Hematopoietic multipotent progenitor cell treated with erythropoietin and hydrocortisone succinate and interleukin-3 and kit ligand, for 15 days (in vitro differentiated cells): ENCODE measurements at regions not wholly inside any gene's neighbourhood (a gene's known extent, or its start where the extent isn't known, plus 50 kb on each side); places are given as distances from the start of the nearest gene placed in this dataset.
"Not testable (repeated sequence)": the region's sequence is repeated elsewhere in the genome, so short reads cannot be mapped to it uniquely, and the experiment has no call there.

ENCODE experiments used
- DNase-seq: peaks from one replicate; pipeline ENCODE4 v3.0.0-alpha.2; 2015; ENCODE audit warnings: low spot score

DNA sequence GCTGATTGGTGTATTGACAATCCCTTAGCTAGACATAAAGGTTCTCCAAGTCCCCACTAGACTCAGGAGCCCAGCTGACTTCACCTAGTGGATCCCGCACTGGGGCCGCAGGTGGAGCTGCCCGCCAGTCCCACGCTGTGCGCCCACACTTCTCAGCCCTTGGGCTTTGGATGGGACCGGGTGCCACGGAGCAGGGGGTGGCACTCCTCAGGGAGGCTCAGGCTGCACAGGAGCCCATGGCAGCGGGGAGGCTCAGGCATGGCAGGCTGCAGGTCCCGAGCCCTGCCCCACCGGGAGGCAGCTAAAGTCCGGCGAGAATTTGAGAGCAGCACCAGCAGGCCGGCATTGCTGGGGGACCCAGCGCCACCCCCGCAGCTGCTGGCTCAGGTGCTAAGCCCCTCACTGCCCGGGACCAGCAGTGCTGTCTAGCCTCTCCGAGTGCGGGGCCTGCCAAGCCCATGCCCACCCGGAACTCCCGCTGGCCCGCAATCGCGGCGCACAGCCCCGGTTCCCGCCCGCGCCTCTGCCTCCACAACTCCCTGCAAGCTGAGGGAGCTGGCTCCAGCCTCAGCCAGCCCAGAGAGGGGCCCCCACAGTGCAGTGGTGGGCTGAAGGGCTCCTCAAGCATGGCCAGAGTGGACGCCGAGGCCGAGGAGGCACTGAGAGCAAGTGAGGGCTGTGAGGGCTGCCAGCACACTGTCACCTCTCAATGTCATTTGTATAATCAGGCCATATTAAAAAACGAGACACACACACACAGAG lies 437.2 kb downstream of the CSNK1G3 start:
- no peak for DNase-seq

DNA sequence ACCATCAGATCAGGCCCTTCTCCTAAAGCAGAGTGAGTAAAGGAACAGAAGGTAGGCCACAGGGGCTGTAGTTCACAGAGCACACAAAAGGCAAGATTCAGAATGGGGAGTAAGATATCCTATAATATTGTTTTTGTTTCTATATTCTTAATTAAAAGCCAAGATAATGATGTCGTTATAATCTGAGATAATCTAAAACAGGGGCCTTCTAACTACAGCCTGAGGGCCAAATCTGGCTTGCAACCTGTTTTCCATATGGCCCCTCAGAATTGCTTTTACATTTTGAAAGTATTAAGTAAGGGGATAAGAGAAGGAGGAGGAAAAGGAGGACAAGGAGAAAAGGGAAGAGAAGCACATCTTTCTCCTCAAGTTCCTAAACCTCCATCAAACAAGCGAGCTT lies 435.8 kb downstream of the CSNK1G3 start:
- DNase-seq = no peak

DNA sequence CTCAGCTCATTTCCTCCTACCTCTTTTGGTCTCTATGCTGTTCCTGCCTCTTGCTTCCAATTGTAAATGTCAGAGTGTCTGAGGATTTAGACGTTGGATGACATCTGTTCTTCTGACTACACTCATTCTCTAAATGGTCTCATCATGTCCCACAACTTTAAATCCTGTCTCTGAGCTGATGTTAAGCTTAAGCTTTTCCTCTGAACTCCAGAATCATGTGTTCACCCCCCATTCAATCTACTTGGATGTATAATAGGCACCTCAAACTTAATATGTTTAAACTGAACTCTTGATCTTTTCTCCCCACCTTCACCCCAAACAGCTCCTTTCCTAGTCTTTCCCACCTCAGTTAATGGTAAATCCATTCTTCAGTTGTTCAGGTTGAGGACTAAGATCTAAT lies 433.6 kb downstream of the CSNK1G3 start:
- DNase-seq = no peak

DNA sequence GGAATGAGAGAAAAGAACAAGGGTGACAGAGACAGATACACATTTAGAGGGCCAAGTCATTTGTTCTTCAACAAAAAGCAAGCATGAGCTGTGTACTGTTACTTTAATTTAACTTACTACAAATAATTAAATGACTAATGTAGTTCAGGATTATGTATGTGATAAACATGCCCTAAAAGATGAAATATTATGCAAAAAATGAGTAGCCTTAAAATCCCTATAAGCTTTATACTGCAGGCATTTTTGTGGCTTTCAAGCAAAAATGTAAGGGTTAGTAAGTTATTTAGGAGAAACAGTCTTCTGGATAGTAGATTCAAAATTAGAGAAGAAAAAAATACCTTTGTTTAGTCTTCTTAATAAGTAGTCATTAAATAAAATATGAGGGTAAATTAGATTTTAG lies 431.2 kb downstream of the CSNK1G3 start:
- DNase-seq = no peak

DNA sequence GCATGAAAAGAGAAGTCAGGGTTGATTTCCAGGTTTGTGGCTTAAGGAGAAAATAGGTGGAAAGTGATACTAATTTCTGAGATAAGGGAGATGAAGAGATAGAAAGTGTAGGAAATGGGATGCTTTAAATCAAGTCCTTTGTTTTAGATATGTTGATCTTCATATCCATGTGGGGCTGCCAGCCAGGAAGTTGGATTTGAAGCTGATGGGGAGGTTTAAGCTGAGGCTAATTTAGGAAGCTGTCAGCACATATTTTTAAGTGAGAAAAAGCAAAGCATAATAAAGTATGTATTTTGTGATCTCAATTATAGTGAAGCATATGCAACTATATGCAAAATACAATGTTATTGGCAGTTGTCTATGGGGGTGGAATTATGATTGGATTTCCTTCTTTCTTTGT lies 428.4 kb downstream of the CSNK1G3 start:
- DNase-seq = no peak

DNA sequence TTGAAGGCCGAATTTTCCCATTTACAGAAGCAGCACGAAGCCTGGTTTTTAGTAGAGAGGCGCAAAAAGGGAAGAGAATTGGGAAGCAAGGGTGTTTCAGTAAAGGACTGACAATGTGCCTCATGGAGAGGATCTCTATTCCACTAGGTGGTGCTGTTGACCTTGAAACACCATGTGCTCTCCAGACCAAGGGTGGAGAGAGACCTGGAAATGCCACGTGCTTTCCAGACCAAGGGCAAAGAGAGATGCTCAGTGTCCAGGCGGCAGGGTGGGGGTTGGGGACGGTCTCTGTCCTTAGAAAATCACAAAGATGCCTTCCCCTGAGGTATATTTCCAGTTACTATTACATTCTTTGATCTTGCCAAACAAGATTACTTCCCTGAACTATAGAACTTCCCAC lies 425.3 kb downstream of the CSNK1G3 start:
- DNase-seq = no peak

DNA sequence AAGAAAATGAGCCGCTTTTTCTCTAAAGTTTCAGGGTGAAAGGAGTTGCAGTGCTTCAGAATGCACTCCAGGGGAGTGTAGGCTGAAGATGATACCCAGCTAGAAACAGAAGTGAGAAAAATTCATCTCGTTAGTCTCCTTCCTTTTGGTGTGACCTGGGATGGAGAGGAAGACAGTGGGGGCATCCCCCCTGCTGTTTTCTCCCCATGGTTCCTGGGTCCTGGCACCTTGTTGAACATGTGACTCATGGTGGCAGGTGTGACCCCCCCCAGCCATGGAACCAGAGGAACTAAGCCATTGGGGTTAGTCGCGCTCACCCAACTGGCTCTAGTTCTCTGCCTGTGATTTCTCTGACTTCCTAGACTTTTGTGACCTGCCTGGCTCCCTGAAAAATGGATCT lies 424.6 kb downstream of the CSNK1G3 start:
- no peak for DNase-seq

DNA sequence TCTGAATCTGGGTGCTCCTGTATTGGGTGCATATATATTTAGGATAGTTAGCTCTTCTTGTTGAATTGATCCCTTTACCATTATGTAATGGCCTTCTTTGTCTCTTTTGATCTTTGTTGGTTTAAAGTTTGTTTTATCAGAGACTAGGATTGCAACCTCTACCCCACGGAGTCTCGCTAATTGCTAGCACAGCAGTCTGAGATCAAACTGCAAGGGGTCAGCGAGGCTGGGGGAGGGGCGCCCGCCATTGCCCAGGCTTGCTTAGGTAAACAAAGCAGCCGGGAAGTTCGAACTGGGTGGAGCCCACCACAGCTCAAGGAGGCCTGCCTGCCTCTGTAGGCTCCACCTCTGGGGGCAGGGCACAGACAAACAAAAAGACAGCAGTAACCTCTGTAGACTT lies 421.8 kb downstream of the CSNK1G3 start:
- not testable (repeated sequence) for DNase-seq

DNA sequence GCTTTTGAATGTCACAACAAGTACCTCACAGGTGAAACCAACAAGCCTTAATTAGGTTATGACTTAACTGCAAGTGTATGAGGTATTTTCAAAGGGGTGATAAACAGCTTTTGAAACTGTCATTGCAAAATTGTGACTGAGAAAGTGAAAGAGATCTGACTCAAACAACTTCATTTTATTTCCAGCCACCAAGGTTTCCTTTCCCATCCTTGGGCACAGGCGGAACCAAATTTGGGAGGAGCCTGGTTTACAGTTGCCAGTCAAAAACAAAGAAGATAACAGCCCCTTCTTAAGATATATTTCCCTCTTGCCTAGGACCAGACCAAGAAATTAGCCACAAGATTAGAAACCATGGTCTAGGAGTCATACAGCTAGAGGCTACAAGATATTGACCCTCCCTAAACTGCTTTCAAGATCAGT lies 417.1 kb downstream of the CSNK1G3 start:
- DNase-seq = no peak

DNA sequence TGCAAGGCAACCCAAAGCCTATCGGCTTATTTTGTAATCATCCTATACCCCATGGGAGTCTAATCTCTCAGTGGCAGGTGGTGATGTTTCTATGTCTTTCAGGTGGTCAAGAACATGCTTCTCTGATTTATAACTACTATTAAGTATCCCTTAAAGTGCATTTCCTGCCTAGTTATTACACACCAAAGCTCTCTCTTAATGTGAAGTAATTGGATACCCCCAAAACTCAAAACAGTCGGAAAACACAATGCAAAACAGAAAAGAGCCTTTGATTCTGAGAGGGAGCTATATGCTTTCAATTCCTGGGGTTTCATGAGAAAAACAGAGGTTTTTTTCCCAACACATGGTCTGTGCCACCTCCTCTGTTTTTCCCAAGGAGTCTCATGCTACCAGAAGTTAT lies 416.4 kb downstream of the CSNK1G3 start:
- DNase-seq = no peak

DNA sequence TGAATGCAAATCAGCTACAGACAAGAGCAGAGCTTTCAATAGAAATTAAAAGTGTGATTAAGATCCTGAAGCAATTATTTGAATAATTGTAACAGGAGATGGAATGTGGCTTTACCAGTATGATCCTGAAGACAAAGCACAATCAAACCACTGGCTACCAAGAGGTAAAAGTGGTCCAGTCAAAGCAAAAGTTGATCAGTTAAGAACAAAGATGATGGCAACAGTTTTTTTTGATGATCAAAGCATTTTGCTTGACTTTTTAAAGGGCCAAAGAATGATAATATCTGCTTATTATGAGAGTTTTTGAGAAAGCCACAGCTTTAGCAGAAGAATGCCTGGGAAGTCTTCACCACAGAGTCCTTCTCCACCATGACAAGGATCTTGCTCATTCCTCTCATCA lies 409.2 kb downstream of the CSNK1G3 start:
- DNase-seq = no peak

DNA sequence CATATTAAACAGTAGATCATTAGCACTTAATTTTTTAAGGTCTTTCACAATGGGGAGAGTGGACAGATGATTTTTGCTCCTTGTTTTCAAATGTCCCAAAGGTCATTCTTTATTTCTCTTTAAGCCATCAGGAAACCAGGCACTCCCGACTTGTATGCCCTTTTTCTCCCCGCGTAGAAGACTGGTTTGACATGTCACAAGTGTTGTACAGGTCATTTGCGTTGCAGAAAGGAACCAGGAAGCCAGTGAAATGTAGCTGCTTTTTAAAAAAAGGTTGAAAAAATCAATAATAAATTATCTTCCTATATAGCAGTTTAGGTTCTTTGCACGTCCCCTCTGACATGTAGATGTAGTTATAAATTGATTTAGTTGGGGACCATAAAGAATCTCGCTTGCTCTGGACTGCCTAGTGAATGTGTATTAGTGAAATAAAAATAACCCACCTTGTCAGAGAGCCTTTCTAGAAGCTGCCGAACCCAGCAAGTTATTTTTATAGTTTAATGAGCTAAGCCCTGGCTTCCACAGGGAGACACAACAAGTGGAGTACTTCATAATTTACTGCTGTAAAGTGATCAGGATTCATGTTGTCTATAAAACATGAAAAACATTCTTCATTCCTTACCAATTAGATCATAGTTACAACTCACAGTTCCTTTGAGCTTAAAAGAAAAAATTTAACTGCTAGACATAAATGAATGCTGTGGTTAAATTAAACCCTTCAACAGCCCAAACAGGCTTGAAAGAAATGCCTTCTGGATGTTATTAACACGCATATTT lies 404.6 kb downstream of the CSNK1G3 start:
- no peak for DNase-seq

DNA sequence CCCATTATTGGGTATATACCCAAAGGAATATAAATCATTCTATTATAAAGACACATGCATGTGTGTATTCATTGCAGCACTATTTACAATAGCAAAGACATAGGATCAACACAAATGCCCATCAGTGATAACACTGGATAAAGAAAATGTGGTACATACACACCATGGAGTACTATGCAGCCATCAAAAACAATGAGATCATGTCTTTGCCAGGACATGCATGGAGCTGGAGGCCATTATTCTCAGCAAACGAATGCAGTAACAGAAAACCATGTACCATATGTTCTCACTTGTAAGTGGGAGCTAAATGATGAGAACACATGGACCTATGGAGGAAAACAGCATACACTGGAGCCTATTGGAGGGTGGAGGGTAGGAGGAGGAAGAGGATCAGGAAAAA lies 402.4 kb downstream of the CSNK1G3 start:
- DNase-seq = no peak

DNA sequence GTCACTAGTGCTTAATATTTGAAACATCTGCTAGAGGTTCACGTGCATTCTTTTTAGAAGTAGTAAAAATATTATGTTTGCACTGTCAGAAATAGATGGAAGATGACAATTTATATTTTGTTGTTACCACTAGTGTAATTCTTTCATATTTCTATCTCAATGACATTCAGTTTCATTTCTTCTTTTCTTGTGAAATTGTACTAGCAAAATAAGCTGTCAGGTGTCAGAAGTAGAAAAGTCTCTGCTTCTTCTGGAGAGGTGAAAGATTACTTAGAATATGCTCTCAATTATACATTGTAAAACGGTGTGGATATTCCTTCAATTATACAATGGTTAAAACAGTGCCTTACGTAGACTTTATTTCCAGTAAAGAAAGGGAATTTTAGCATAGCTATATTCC lies 395.4 kb downstream of the CSNK1G3 start:
- DNase-seq = no peak

DNA sequence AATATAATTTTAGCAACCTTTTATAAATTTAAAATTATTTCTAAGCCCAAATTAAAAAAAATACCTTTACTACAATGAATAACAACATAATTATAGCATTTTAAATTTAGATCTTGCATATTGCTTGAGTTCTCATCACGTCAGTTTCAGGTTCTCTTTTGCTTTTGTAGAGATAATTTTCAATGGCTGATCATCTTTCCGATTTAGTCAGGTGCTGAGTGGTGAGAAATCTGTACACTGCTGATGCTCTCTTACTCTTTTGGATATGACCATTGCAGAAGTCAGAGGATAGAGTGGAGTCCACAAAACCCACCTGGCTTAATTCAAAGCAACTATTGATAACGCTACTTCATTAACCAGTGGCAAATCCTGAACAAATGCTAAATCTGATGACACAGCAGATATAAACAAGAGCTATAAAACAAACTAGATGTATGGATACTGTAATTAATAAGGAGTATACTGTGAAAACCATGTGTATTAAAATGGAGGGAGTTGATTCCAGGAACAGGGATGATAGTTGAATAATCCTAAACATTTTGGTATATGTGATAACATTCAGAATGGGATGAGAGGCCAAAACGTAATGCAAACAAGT lies 394.8 kb downstream of the CSNK1G3 start:
- no peak for DNase-seq

DNA sequence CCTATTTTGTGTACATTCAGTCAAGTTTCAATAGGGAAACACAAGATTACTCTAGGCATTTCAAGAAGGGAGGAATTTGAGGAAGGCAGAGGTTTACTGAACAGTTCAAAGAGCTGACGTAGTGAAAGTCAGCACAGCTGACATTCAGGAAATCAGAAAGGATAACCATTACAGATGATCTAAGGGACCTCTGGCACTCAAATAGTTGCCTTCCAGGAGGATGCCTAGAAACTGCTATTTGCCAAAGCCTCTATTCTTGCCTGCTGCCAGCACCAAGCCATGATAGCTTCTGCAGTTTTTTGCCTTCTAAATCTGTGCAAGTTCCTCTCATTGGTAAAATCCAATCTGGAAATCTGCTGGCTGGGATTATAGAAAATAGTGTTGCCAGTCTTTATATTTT lies 373.1 kb downstream of the CSNK1G3 start:
- no peak for DNase-seq

DNA sequence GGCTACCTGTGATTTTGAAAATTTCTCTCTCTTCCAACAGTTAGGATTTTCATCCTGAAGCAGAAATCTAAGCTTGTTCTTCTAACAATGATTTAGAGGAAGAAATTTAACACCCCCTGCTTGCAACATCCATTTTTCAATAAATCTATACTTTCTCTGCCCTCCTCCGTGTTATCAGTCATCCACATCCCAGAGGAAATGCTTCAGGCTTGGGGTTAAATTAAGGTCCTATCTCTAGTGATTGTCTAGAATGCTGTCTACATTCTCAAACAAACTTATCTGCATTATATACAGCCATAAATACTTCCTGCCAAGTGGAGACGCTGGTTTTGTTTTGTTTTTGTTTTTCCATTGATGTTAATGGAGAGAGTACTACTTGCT lies 371.0 kb downstream of the CSNK1G3 start:
- no peak for DNase-seq

DNA sequence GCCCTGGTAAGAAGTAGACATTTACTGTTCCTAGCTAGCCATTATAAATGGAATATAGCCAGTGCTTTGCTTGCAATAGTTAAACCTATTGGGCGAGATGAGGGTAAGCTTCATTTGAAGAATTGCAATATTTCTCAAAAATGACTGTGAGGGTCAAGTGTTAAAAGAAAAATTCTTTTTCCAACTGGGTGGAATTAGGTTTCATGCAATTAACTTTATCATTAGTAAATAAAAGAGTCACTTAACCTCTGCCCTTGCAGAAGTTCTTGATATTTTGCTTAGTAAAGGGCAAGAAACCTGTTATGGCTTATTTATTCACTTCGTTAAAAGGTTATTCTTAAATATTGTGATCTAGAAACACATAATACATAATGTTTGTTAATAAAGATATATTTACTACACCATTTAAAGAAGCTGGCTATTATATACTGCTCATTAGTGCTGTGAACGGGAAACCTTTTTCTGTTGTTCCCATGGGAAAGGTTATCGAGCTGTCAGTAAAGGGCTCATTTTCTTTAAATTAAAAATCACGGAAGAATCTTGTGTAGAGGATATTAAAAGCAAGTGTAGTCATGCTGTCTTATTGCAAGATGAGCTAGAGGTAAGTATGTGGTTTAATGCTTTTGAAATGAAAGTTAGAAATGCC lies 370.5 kb downstream of the CSNK1G3 start:
- DNase-seq = no peak

DNA sequence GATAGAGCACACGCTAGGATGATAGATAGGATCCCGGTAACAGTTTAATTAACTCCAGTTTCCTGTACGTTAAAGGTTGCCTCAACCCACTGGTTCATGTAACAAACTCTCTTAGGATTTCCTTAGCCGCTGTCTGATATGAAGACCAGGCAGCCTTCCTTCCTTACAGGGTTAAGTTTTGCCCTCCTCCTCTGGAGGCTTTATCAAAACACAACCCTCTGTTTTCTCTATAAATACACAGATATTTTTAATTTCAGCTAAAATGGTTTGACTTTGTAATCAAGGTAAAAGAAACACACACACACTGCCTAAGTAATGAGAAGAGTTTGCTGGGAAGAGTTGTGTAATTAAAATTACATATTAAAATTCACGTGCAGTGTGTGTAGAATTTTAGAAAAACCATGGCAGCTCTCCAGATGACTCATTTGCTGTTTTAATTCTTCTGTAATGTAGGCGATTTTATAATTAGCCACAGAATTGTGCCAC lies 369.8 kb downstream of the CSNK1G3 start:
- no peak for DNase-seq

DNA sequence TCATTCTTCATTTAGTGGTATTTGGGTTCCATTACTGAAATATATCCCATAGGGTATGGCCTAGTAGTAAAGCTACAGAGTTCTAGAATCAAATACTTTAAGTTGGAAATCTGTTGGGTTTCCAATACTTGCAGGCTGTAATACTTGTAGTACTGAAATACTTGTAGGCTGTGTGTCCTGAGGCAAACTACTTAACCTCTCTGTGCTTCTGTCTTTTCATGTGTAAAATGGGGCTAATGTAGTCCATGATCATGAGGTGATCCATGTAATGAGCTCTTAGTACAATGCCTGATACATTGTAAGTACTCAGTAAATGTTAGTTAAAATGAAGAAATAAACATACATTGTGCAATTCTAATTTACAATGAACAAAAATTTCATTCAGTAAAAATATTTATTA lies 368.9 kb downstream of the CSNK1G3 start:
- no peak for DNase-seq

DNA sequence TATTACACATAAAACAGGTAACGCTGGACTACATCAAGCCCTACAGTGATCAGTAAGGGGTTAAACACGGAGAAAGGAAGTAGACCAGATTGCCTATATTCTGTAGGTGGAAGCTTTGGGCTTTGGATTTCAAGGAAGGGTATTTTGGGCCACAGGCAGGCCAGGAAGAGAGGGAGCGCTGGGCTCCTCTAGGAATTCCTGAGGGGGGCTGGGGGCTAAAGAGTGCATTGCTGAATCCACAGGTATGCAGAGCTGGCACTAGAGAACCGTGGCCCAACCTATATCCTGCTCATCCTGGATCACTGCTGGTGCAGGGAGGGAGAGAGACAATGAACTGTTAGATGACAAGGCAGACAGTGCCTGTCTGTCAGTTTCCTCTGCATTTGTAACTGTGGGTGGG lies 367.1 kb downstream of the CSNK1G3 start:
- no peak for DNase-seq

DNA sequence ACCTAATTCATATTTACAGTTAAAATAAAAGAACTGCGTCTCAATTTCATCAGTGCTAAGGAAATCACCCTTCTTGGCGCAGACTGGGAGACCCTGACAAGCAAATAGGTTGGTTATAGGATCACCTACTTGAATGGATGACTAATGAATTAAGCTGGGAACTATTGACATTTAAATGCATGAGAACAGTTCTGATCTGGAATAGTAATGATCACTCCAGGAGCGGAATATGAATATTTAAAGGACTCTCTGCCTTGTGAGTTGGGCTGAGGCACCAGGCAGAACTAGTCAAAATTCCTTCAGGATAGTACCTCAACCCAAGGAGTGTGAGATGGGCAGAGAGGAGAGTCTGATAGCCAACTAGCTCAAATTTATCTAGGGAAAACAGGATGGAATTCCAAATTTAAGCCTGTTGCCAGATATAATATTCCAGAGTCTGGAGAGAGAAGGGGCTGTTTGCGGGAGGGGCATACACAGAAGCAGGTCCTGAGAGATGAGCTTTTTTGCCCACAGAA lies 364.4 kb downstream of the CSNK1G3 start:
- DNase-seq = no peak
